GM12891 (cell line): ENCODE measurements at regions not wholly inside any gene's neighbourhood (a gene's known extent, or its start where the extent isn't known, plus 50 kb on each side); places are given as distances from the start of the nearest gene placed in this dataset.

ENCODE experiments used
- POLR2A ChIP-seq: IDR thresholded peaks from 2 replicates; pipeline ENCODE4 v1.6.1; 2011; ENCODE audit warnings: low read depth, low read length, control low read depth
- POLR2AphosphoS5 ChIP-seq: IDR thresholded peaks from 2 replicates; pipeline ENCODE4 v1.6.1; 2011; ENCODE audit warnings: low read depth, low read length, control low read depth

DNA sequence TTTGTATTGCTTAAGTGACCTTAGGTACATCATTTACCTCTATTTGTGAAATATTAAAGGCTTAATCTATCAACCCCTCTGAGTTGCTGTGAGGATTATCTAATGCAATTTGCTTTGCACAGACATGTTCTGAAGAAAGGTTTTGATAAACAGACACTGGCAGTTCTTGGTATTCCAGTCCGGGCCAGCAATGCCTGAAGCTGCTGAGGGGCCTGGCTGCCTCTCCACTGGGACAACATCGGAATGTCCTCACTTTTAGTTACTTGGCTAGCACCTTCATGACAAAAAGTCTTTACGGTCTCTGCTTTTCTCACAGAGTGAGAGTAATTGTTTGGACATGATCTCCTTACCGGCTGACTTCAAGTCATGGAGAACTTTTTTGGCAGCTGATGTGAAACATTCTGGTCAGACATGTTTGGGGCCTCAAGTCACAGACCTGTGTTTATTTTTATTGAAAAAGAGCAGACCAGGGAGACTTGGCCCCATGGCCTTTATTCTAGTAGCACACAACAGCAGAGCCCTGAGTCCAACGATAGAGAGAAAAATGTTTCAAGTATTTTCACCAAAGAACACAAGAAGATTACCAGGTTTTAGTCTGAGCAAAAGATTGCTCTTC is 1112.3 kb upstream of the FANCL start:
- TF ChIP-seq POLR2A (no peak), POLR2AphosphoS5 (no peak)
